Gastroesophageal sphincter (tissue), 4 donors: ENCODE measurements at regions not wholly inside any gene's neighbourhood (a gene's known extent, or its start where the extent isn't known, plus 50 kb on each side); places are given as distances from the start of the nearest gene placed in this dataset.

Experiments used
- ATAC-seq: fragments of 150-250 bp; one replicate; pipeline ENCODE4 v1.9.1; 2016; ENCODE audit warnings: mild to moderate bottlenecking, moderate library complexity
- H3K27ac ChIP-seq, 4 donors: fragments of 200-600 bp; sonication (generic) in 3 of 4; 1 replicate in 3 of 4; 2 replicates in 1 of 4; pipeline ENCODE4 v1.5.1; 2016 to 2019
- H3K27me3 ChIP-seq: fragments of 200-600 bp; sonication (generic); one replicate; pipeline ENCODE4 v1.5.1; 2019
- H3K36me3 ChIP-seq, 2 donors: fragments of 200-600 bp; sonication (generic); one replicate each; pipeline ENCODE4 v1.5.1; 2019; ENCODE audit warnings: control low read depth in 1 of 2
- H3K4me1 ChIP-seq, 3 donors: fragments of 200-600 bp; sonication (generic); 1 replicate in 2 of 3; 2 replicates in 1 of 3; pipeline ENCODE4 v1.5.1; 2016 to 2019; ENCODE audit warnings: control low read depth in 2 of 3
- H3K4me3 ChIP-seq, 2 donors: fragments of 200-600 bp; sonication (generic); one replicate each; pipeline ENCODE4 v1.5.1; 2019; ENCODE audit warnings: mild to moderate bottlenecking in 1 of 2, moderate library complexity in 1 of 2
- H3K9me3 ChIP-seq, 3 donors: fragments of 200-600 bp; sonication (generic); one replicate each; pipeline ENCODE4 v1.5.1; 2017 to 2019; ENCODE audit warnings: control low read depth in 2 of 3
- CTCF ChIP-seq, 4 experiments: fragments of 200-600 bp in 2 of 4; fragments of 450-650 bp in 2 of 4; sonication (generic) in 1 of 4; IDR thresholded peaks; one replicate each; pipeline ENCODE4 v1.5.1; 2017 to 2019; ENCODE audit warnings: antibody characterized with exemption in 4 of 4, mild to moderate bottlenecking in 2 of 4, moderate library complexity in 2 of 4
- EP300 ChIP-seq: sonication (generic); formaldehyde crosslinking; IDR thresholded peaks from one replicate; pipeline ENCODE4 v1.6.1; 2017; ENCODE audit warnings: antibody characterized with exemption, mild to moderate bottlenecking
- POLR2A ChIP-seq, 2 donors: fragments of 450-650 bp; IDR thresholded peaks; one replicate each; pipeline ENCODE4 v1.6.1; 2017; ENCODE audit warnings: antibody characterized with exemption in 2 of 2, mild to moderate bottlenecking in 2 of 2, moderate library complexity in 1 of 2
- POLR2AphosphoS5 ChIP-seq: sonication (generic); formaldehyde crosslinking; IDR thresholded peaks from one replicate; pipeline ENCODE4 v1.6.1; 2017; ENCODE audit warnings: antibody characterized with exemption
- WGBS, 2 donors: methylation state at CpG; one replicate each; pipeline ENCODE4 v1.1.5; 2018; ENCODE audit warnings: low coverage in 1 of 2; 5-methylcytosine and 5-hydroxymethylcytosine counted together

GRCh38 chr5:104977529-104977928, 1414.9 kb upstream of the NUDT12 start:
- 49 to 86% methylated on average over 2 of the region's 2 CpGs for WGBS, 2 donors
- Histone ChIP-seq H3K36me3 (no peaks in the 10 kb centered on the region), H3K27me3 (no peaks in the 10 kb centered on the region), H3K9me3 (no peaks in the 10 kb centered on the region), H3K4me3 (no peak overlapping the region), H3K27ac (no peak overlapping the region), H3K4me1 (no peaks in the 10 kb centered on the region)
- TF ChIP-seq POLR2A (IDR thresholded peaks at IDR 0.05) (no peak), CTCF (IDR thresholded peaks at IDR 0.05) (no peak), EP300 (no peak), POLR2AphosphoS5 (no peak)
- ATAC-seq: no peak

GRCh38 chr5:104967806-104968410, 1405.3 kb upstream of the NUDT12 start:
- H3K27me3 ChIP-seq: no peaks in the 10 kb centered on the region
- WGBS, 2 donors: 83 to 92% methylated on average over 2 to 4 of the region's 4 CpGs
- no peaks in the 10 kb centered on the region for H3K9me3 ChIP-seq
- no peak for ATAC-seq
- no peak overlapping the region for H3K4me3 ChIP-seq
- H3K27ac ChIP-seq: no peak overlapping the region
- TF ChIP-seq POLR2AphosphoS5: no peak
- TF ChIP-seq CTCF (IDR thresholded peaks at IDR 0.05): no peak
- TF ChIP-seq EP300: no peak
- TF ChIP-seq POLR2A (IDR thresholded peaks at IDR 0.05): no peak
- H3K4me1 ChIP-seq: no peaks in the 10 kb centered on the region
- no peaks in the 10 kb centered on the region for H3K36me3 ChIP-seq

GRCh38 chr5:104965006-104965405, 1402.4 kb upstream of the NUDT12 start:
- TF ChIP-seq CTCF (IDR thresholded peaks at IDR 0.05) (no peak), POLR2AphosphoS5 (no peak), POLR2A (IDR thresholded peaks at IDR 0.05) (no peak), EP300 (no peak)
- Histone ChIP-seq H3K27ac (no peak overlapping the region), H3K4me1 (no peaks in the 10 kb centered on the region), H3K9me3 (peaks cover 0 to 2% (median 0%) of the 10 kb centered on the region in 3 donors), H3K36me3 (no peaks in the 10 kb centered on the region), H3K27me3 (no peaks in the 10 kb centered on the region), H3K4me3 (no peak overlapping the region)
- no peak for ATAC-seq
- WGBS, 2 donors: 9 to 21% methylated on average over 1 of the region's 1 CpG

GRCh38 chr5:104955479-104955878, 1392.9 kb upstream of the NUDT12 start:
- Histone ChIP-seq H3K4me1 (no peaks in the 10 kb centered on the region), H3K4me3 (no peak overlapping the region), H3K9me3 (peaks cover 0 to 8% (median 0%) of the 10 kb centered on the region in 3 donors), H3K36me3 (no peaks in the 10 kb centered on the region), H3K27me3 (no peaks in the 10 kb centered on the region), H3K27ac (no peak overlapping the region)
- WGBS, 2 donors: 33% methylated on average over 2 of the region's 2 CpGs
- TF ChIP-seq CTCF (IDR thresholded peaks at IDR 0.05): no peak
- TF ChIP-seq EP300: no peak
- TF ChIP-seq POLR2A (IDR thresholded peaks at IDR 0.05): no peak
- ATAC-seq: no peak

- Histone ChIP-seq H3K27ac (no peak overlapping the region), H3K36me3 (no peaks in the 10 kb centered on the region), H3K4me3 (no peak overlapping the region), H3K27me3 (no peaks in the 10 kb centered on the region), H3K9me3 (no peaks in the 10 kb centered on the region), H3K4me1 (no peaks in the 10 kb centered on the region)
- TF ChIP-seq EP300 (no peak), POLR2A (IDR thresholded peaks at IDR 0.05) (no peak), POLR2AphosphoS5 (no peak), CTCF (IDR thresholded peaks at IDR 0.05) (no peak)
- 64 to 100% methylated on average over 1 of the region's 1 CpG for WGBS, 2 donors
- ATAC-seq: no peak
Observed at GRCh38 chr5:104952876-104953275, 1390.3 kb upstream of the NUDT12 start.
